HEK293 (cell line): ENCODE measurements at regions not wholly inside any gene's neighbourhood (a gene's known extent, or its start where the extent isn't known, plus 50 kb on each side); places are given as distances from the start of the nearest gene placed in this dataset.

Experiments
- CTCF ChIP-seq: fragments of 450-650 bp; formaldehyde crosslinking; IDR thresholded peaks from 2 replicates; pipeline ENCODE4 v1.5.1; 2016; ENCODE audit warnings: missing biosample characterization, missing genetic modification characterization
- PATZ1 ChIP-seq: fragments of 450-650 bp; formaldehyde crosslinking; IDR thresholded peaks from 2 replicates; pipeline ENCODE4 v1.5.1; 2016; ENCODE audit warnings: missing biosample characterization, missing genetic modification characterization
- ZNF121 ChIP-seq: fragments of 450-650 bp; formaldehyde crosslinking; IDR thresholded peaks from 2 replicates; pipeline ENCODE4 v1.5.1; 2016; ENCODE audit warnings: missing biosample characterization, missing genetic modification characterization
- ZNF19 ChIP-seq: fragments of 450-650 bp; formaldehyde crosslinking; IDR thresholded peaks from 2 replicates; pipeline ENCODE4; 2016; ENCODE audit warnings: missing biosample characterization, missing genetic modification characterization, low read depth
- ZNF416 ChIP-seq: fragments of 450-650 bp; formaldehyde crosslinking; IDR thresholded peaks from 2 replicates; pipeline ENCODE4 v1.5.1; 2016; ENCODE audit warnings: missing biosample characterization, missing genetic modification characterization
- TF ChIP-seq, protein P1 (sequence below): fragments of 450-650 bp; formaldehyde crosslinking; IDR thresholded peaks from 2 replicates; pipeline ENCODE4 v1.5.1; 2016; ENCODE audit warnings: missing biosample characterization, missing genetic modification characterization

DNA sequence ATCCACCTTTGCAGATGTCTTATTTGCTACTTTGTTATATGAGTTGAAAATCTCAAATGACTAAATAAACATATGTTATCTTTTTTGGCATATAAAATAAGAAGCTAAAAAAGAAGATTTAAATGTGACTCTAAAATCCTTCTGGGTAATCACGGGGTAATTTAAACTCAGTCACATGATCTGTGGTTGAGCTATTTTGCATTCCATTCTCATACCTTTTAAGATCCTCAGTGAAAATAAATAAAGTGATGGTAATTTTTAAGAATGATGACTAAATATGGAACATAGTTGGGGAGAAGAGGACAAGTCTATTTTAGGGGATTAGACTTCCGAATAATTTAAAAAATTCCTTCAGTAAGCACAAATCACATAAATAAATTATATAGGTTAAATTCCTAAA lies 1076.8 kb downstream of the TUSC7 start:
- TF ChIP-seq PATZ1 (tag by site-specific recombination) (no peak), ZNF416 (tag by site-specific recombination) (no peak), CTCF (tag by site-specific recombination) (no peak), ZNF121 (tag by site-specific recombination) (no peak), ZNF19 (tag by site-specific recombination) (no peak)
- TF ChIP-seq, protein P1, sequence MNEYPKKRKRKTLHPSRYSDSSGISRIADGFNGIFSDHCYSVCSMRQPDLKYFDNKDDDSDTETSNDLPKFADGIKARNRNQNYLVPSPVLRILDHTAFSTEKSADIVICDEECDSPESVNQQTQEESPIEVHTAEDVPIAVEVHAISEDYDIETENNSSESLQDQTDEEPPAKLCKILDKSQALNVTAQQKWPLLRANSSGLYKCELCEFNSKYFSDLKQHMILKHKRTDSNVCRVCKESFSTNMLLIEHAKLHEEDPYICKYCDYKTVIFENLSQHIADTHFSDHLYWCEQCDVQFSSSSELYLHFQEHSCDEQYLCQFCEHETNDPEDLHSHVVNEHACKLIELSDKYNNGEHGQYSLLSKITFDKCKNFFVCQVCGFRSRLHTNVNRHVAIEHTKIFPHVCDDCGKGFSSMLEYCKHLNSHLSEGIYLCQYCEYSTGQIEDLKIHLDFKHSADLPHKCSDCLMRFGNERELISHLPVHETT (tag by site-specific recombination) = no peak
